Osteoblast (primary cell): ENCODE measurements at regions not wholly inside any gene's neighbourhood (a gene's known extent, or its start where the extent isn't known, plus 50 kb on each side); places are given as distances from the start of the nearest gene placed in this dataset.

Experiments used
- DNase-seq: peaks from one replicate; pipeline ENCODE4 v3.0.0; 2011; ENCODE audit warnings: low spot score, mixed read lengths; ENCODE audit not compliant: insufficient read length; ENCODE audit errors: missing footprints
- H2AFZ ChIP-seq: 2 replicates; pipeline ENCODE4 v1.6.0; 2011; ENCODE audit warnings: mild to moderate bottlenecking, low read length
- H3K27ac ChIP-seq: 2 replicates; pipeline ENCODE4 v1.5.1; 2011; ENCODE audit warnings: mild to moderate bottlenecking, low read depth, low read length, moderate library complexity
- H3K27me3 ChIP-seq: 2 replicates; pipeline ENCODE4 v1.6.0; 2012; ENCODE audit warnings: mild to moderate bottlenecking, control low read depth, inconsistent platforms, low read length, moderate library complexity; ENCODE audit not compliant: insufficient read depth
- H3K36me3 ChIP-seq: 2 replicates; pipeline ENCODE4 v1.5.1; 2011; ENCODE audit warnings: mild to moderate bottlenecking, low read length, control low read depth, moderate library complexity; ENCODE audit not compliant: insufficient read depth
- H3K4me1 ChIP-seq: 2 replicates; pipeline ENCODE4 v1.5.1; 2011; ENCODE audit warnings: mild to moderate bottlenecking, low read length, control low read depth, moderate library complexity; ENCODE audit not compliant: insufficient read depth
- H3K4me2 ChIP-seq: 2 replicates; pipeline ENCODE4 v1.6.0; 2011; ENCODE audit warnings: mild to moderate bottlenecking, low read length; ENCODE audit not compliant: insufficient read depth
- H3K4me3 ChIP-seq: fragments of 200-600 bp; sonication (generic); 3 replicates; pipeline ENCODE4 v1.5.1; 2012; ENCODE audit warnings: mild to moderate bottlenecking, low read length, inconsistent platforms; ENCODE audit not compliant: insufficient read depth
- H3K79me2 ChIP-seq: 2 replicates; pipeline ENCODE4 v1.6.0; 2012; ENCODE audit warnings: mild to moderate bottlenecking, low read length, control low read depth, inconsistent platforms; ENCODE audit not compliant: insufficient read depth
- H3K9me3 ChIP-seq: 2 replicates; pipeline ENCODE4 v1.5.1; 2011; ENCODE audit warnings: low read depth, low read length, control low read depth
- H4K20me1 ChIP-seq: 2 replicates; pipeline ENCODE4 v1.6.0; 2012; ENCODE audit warnings: mild to moderate bottlenecking, low read length, control low read depth; ENCODE audit not compliant: insufficient read depth
- CTCF ChIP-seq: IDR thresholded peaks from 2 replicates; pipeline ENCODE4 v1.5.1; 2011; ENCODE audit warnings: mild to moderate bottlenecking, low read depth, low read length, moderate library complexity; ENCODE audit errors: extremely low read depth

- Histone ChIP-seq H3K79me2 (no peaks in the 10 kb centered on the region), H2AFZ (peak overlapping the region; percentile 29), H3K4me2 (peak overlapping the region; percentile 28), H3K27me3 (no peaks in the 10 kb centered on the region), H4K20me1 (no peaks in the 10 kb centered on the region), H3K4me3 (peak overlapping the region; percentile 40), H3K9me3 (no peaks in the 10 kb centered on the region), H3K4me1 (no peaks in the 10 kb centered on the region), H3K36me3 (no peaks in the 10 kb centered on the region), H3K27ac (no peak overlapping the region)
- no peak for TF ChIP-seq CTCF
- DNase-seq = no peak
Observed at GRCh38 chr18:60847517-60847916, 474.9 kb upstream of the MC4R start.

- DNase-seq = no peak
- TF ChIP-seq CTCF = no peak
- no peak overlapping the region for H3K4me3 ChIP-seq
Observed at GRCh38 chr18:60861575-60861974, 471.7 kb upstream of the CDH20 start.

GRCh38 chr18:60862988-60863387 is 470.2 kb upstream of the CDH20 start:
- H3K4me1 ChIP-seq = no peaks in the 10 kb centered on the region
- DNase-seq = no peak
- H3K4me3 ChIP-seq = no peak overlapping the region
- H2AFZ ChIP-seq = no peak overlapping the region
- no peak overlapping the region for H3K4me2 ChIP-seq
- H3K27ac ChIP-seq = no peak overlapping the region
- H3K36me3 ChIP-seq = no peaks in the 10 kb centered on the region
- TF ChIP-seq CTCF = no peak
- no peaks in the 10 kb centered on the region for H3K9me3 ChIP-seq
- no peaks in the 10 kb centered on the region for H3K27me3 ChIP-seq
- no peaks in the 10 kb centered on the region for H3K79me2 ChIP-seq
- no peaks in the 10 kb centered on the region for H4K20me1 ChIP-seq

More at GRCh38 chr18:60861575-60861974, 471.7 kb upstream of the CDH20 start:
- Histone ChIP-seq H3K27ac (no peak overlapping the region), H3K36me3 (no peaks in the 10 kb centered on the region), H3K79me2 (no peaks in the 10 kb centered on the region), H3K4me1 (no peaks in the 10 kb centered on the region), H2AFZ (no peak overlapping the region), H3K27me3 (no peaks in the 10 kb centered on the region), H4K20me1 (no peaks in the 10 kb centered on the region), H3K4me2 (no peak overlapping the region), H3K9me3 (no peaks in the 10 kb centered on the region)

- H3K27ac ChIP-seq = no peak overlapping the region
- no peaks in the 10 kb centered on the region for H3K36me3 ChIP-seq
- no peak overlapping the region for H3K4me3 ChIP-seq
- H3K9me3 ChIP-seq = no peaks in the 10 kb centered on the region
- DNase-seq = no peak
- no peaks in the 10 kb centered on the region for H3K4me1 ChIP-seq
- H4K20me1 ChIP-seq = no peaks in the 10 kb centered on the region
- no peaks in the 10 kb centered on the region for H3K79me2 ChIP-seq
- H2AFZ ChIP-seq = no peak overlapping the region
- TF ChIP-seq CTCF = no peak
- H3K4me2 ChIP-seq = no peak overlapping the region
- no peaks in the 10 kb centered on the region for H3K27me3 ChIP-seq
Observed at GRCh38 chr18:60865801-60866200, 467.4 kb upstream of the CDH20 start.
